RWPE1 (cell line): ENCODE measurements at regions not wholly inside any gene's neighbourhood (a gene's known extent, or its start where the extent isn't known, plus 50 kb on each side); places are given as distances from the start of the nearest gene placed in this dataset.
A peak's percentile ranks its signal among the peaks of the same experiment; 100 is the strongest.
"Not testable (repeated sequence)": the region's sequence is repeated elsewhere in the genome, so short reads cannot be mapped to it uniquely, and the experiment has no call there.

Experiments
- CTCF ChIA-PET: fragments of 350-600 bp; sonication (Branson Sonifier 250); formaldehyde crosslinking; extraction: SDS; loops from one replicate; lab custom pipeline; 2021; lab: Yijun Ruan, JAX
- POLR2A ChIA-PET: fragments of 400-600 bp; formaldehyde crosslinking; extraction: SDS; loops from one replicate; lab custom pipeline; 2020; ENCODE audit warnings: antibody characterized with exemption; ENCODE audit not compliant: low non-redundant PET; lab: Yijun Ruan, JAX
- DNase-seq: peaks from one replicate; pipeline ENCODE4 v3.0.0; 2012; ENCODE audit warnings: low spot score
- H3K27ac ChIP-seq: fragments of 450-650 bp; 2 replicates; pipeline ENCODE4 v1.5.1; 2017
- CTCF ChIP-seq: fragments of 450-650 bp; conservative IDR thresholded peaks from 2 replicates; pipeline ENCODE4 v1.5.1; 2017; ENCODE audit warnings: low read depth, mild to moderate bottlenecking

GRCh38 chr5:108505608-108506007 is 123.7 kb upstream of the FBXL17 start:
- TF ChIP-seq CTCF: no peak
- no peak for DNase-seq
- ChIA-PET CTCF (no interaction called here), POLR2A (no interaction called here)
- H3K27ac ChIP-seq: no peak overlapping the region

GRCh38 chr5:108504974-108505373 is 123.1 kb upstream of the FBXL17 start:
- H3K27ac ChIP-seq: no peak overlapping the region
- ChIA-PET POLR2A (no interaction called here), CTCF (interaction anchor here (0.6 kb wide), 1 partner anchor 86 kb away, joined by 5 read pairs; no protein-coding TSS in a partner anchor)
- DNase-seq: no peak
- no peak for TF ChIP-seq CTCF

- CTCF ChIA-PET: no interaction called here
- no peak for DNase-seq
- no peak overlapping the region for H3K27ac ChIP-seq
- TF ChIP-seq CTCF: no peak
- POLR2A ChIA-PET: no interaction called here
These were observed 122.1 kb upstream of the FBXL17 start for GRCh38 chr5:108503986-108504385.

GRCh38 chr5:108495615-108496014 is 113.7 kb upstream of the FBXL17 start:
- H3K27ac ChIP-seq, POLR2A ChIA-PET, DNase-seq, CTCF ChIA-PET: not testable (repeated sequence)

- POLR2A ChIA-PET: no interaction called here
- CTCF ChIA-PET: interaction anchor here (0.7 to 0.9 kb wide), 3 partner anchors 8 to 107 kb away, joined by 3 read pairs; no protein-coding TSS in a partner anchor
- no peak overlapping the region for H3K27ac ChIP-seq
- no peak for DNase-seq
- no peak for TF ChIP-seq CTCF
These were observed 106.1 kb upstream of the FBXL17 start for GRCh38 chr5:108487951-108488350.

- no peak overlapping the region for H3K27ac ChIP-seq
- DNase-seq: no peak
- ChIA-PET POLR2A (no interaction called here), CTCF (no interaction called here)
- TF ChIP-seq CTCF: no peak
These were observed 102.1 kb upstream of the FBXL17 start for GRCh38 chr5:108484035-108484434.

- ChIA-PET CTCF (no interaction called here), POLR2A (no interaction called here)
- TF ChIP-seq CTCF: peak; percentile 57
- no peak overlapping the region for H3K27ac ChIP-seq
- peak; percentile 14 for DNase-seq
These were observed 99.5 kb upstream of the FBXL17 start for GRCh38 chr5:108481355-108481931.
